ENCODE measurements at regions not wholly inside any gene's neighbourhood (a gene's known extent, or its start where the extent isn't known, plus 50 kb on each side); places are given as distances from the start of the nearest gene placed in this dataset.

DNA sequence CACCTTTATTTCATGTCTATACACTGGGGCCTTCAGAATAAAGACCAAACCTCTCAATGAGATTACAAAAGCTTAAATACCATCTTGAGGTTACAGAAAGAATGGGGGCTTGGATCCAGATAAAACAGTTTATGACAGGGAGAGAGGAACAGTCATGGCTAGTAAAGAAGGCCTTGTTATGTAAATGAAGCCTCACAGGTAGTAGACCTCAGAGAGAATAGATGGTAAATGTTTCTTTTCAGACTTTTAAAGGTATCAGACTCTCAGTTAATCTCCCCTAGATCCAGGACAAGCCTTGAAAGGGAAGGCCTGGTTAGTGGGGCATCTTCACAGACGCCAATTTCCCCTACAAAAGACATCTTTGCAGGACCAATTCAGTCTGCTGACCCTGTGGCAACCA is 1325.6 kb downstream of the HACE1 start:
- no TSS peak for BruUV-seq (replicated peaks)
- Histone ChIP-seq H2AFZ (ENCODE audit: control insufficient read depth, low read depth, low read length) (no peak overlapping the region), H3K9me3 (replicated peaks; ENCODE audit: control insufficient read depth, insufficient read depth, low read length) (no peaks in the 10 kb centered on the region), H3K79me2 (ENCODE audit: control insufficient read depth, insufficient read depth, low read length) (no peaks in the 10 kb centered on the region), H3K4me3 (no peak overlapping the region), H3K4me2 (ENCODE audit: control insufficient read depth, insufficient read depth) (no peak overlapping the region), H3K36me3 (ENCODE audit: control insufficient read depth in 2 of 2, insufficient read depth in 2 of 2, low read length in 1 of 2) (no peaks in the 10 kb centered on the region), H4K20me1 (ENCODE audit: control insufficient read depth, insufficient read depth) (no peaks in the 10 kb centered on the region), H3K27ac (ENCODE audit: control insufficient read depth, insufficient read depth) (no peak overlapping the region), H3K4me1 (ENCODE audit: control insufficient read depth, insufficient read depth, low read length) (no peaks in the 10 kb centered on the region), H3K27me3 (replicated peaks in 1 of 2; ENCODE audit: control insufficient read depth in 2 of 2, insufficient read depth in 2 of 2, low read length in 1 of 2) (no peaks in the 10 kb centered on the region), H3K9ac (ENCODE audit: control insufficient read depth, insufficient read depth, low read length) (no peak overlapping the region)
- no peak for ATAC-seq
- TF ChIP-seq RCOR1 (conservative IDR thresholded peaks at IDR 0.05; ENCODE audit: low read depth, low read length) (no peak), MXI1 (IDR thresholded peaks at IDR 0.05; ENCODE audit: low read depth, low read length) (no peak), JUND (IDR thresholded peaks at IDR 0.05; ENCODE audit: low read depth, low read length) (no peak), CBFB (IDR thresholded peaks at IDR 0.05; ENCODE audit: low read depth) (no peak), SIX5 (IDR thresholded peaks at IDR 0.05; ENCODE audit: low read depth, low read length, severe bottlenecking) (no peak), GATAD2B (conservative IDR thresholded peaks at IDR 0.05; ENCODE audit: low read depth) (no peak), GABPA (IDR thresholded peaks at IDR 0.05; ENCODE audit: low read depth) (no peak), NBN (IDR thresholded peaks at IDR 0.05) (no peak), ZSCAN29 (IDR thresholded peaks at IDR 0.05) (no peak), BRCA1 (IDR thresholded peaks at IDR 0.05; ENCODE audit: low read depth, low read length) (no peak), TCF12 (IDR thresholded peaks at IDR 0.05; ENCODE audit: low read depth, low read length) (no peak)
- TF ChIP-seq, protein P1, sequence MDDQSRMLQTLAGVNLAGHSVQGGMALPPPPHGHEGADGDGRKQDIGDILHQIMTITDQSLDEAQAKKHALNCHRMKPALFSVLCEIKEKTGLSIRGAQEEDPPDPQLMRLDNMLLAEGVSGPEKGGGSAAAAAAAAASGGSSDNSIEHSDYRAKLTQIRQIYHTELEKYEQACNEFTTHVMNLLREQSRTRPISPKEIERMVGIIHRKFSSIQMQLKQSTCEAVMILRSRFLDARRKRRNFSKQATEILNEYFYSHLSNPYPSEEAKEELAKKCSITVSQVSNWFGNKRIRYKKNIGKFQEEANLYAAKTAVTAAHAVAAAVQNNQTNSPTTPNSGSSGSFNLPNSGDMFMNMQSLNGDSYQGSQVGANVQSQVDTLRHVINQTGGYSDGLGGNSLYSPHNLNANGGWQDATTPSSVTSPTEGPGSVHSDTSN (IDR thresholded peaks at IDR 0.05; ENCODE audit: insufficient replicate concordance, low read depth, low read length), result no peak
- TF ChIP-seq, protein P2, sequence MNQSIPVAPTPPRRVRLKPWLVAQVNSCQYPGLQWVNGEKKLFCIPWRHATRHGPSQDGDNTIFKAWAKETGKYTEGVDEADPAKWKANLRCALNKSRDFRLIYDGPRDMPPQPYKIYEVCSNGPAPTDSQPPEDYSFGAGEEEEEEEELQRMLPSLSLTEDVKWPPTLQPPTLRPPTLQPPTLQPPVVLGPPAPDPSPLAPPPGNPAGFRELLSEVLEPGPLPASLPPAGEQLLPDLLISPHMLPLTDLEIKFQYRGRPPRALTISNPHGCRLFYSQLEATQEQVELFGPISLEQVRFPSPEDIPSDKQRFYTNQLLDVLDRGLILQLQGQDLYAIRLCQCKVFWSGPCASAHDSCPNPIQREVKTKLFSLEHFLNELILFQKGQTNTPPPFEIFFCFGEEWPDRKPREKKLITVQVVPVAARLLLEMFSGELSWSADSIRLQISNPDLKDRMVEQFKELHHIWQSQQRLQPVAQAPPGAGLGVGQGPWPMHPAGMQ (IDR thresholded peaks at IDR 0.05; ENCODE audit: borderline replicate concordance), result no peak
- ChIA-PET POLR2A (no interaction called here), RAD21 (ENCODE audit: unreplicated experiment) (no interaction called here), SMC1A (ENCODE audit: uncharacterized antibody, unreplicated experiment) (no interaction called here), CTCF (no interaction called here)
- 0% methylated on average over 1 of the region's 1 CpG for WGBS (ENCODE audit: insufficient coverage, insufficient replicate concordance, low lambda C conversion rate, missing lambda C conversion rate)
- intact Hi-C loops (cut with micrococcal nuclease; ENCODE audit: unreplicated experiment), result no loop called here
- FAIRE-seq, result no peak
- in situ Hi-C loops (cut with MboI), result no loop called here
- DNase-seq (ENCODE audit: low read depth, low spot score), result no peak
